Neural cell (in vitro differentiated cells): ENCODE measurements at regions not wholly inside any gene's neighbourhood (a gene's known extent, or its start where the extent isn't known, plus 50 kb on each side); places are given as distances from the start of the nearest gene placed in this dataset.

Experiments
- EP300 ChIP-seq: fragments of 450-650 bp; conservative IDR thresholded peaks from 2 replicates; pipeline ENCODE4 v1.6.1; 2014; ENCODE audit warnings: antibody characterized with exemption, mild to moderate bottlenecking, moderate library complexity; ENCODE audit not compliant: poor library complexity, severe bottlenecking
- EZH2 ChIP-seq: fragments of 200-600, 300-800 bp; shearing (Covaris generic), sonication (generic); IDR thresholded peaks from 2 replicates; pipeline ENCODE4 v1.6.1; 2014; ENCODE audit warnings: antibody characterized with exemption, low read length, borderline replicate concordance, mild to moderate bottlenecking; ENCODE audit not compliant: insufficient read depth, poor library complexity, severe bottlenecking
- POLR2AphosphoS5 ChIP-seq: IDR thresholded peaks from 2 replicates; pipeline ENCODE4 v1.6.1; 2012
- RAD21 ChIP-seq: fragments of 450-650 bp; conservative IDR thresholded peaks from 2 replicates; pipeline ENCODE4 v1.6.1; 2014; ENCODE audit warnings: antibody characterized with exemption, mild to moderate bottlenecking, moderate library complexity
- TAF1 ChIP-seq: IDR thresholded peaks from 2 replicates; pipeline ENCODE4 v1.6.1; 2012; ENCODE audit warnings: low read depth
- TF ChIP-seq, protein P1 (sequence below): fragments of 450-650 bp; IDR thresholded peaks from 2 replicates; pipeline ENCODE4 v1.5.1; 2014; ENCODE audit warnings: antibody characterized with exemption, mild to moderate bottlenecking, moderate library complexity; ENCODE audit not compliant: poor library complexity, severe bottlenecking
- TF ChIP-seq, protein P2 (sequence below): IDR thresholded peaks from 2 replicates; pipeline ENCODE4 v1.6.1; 2012; ENCODE audit warnings: borderline replicate concordance

DNA sequence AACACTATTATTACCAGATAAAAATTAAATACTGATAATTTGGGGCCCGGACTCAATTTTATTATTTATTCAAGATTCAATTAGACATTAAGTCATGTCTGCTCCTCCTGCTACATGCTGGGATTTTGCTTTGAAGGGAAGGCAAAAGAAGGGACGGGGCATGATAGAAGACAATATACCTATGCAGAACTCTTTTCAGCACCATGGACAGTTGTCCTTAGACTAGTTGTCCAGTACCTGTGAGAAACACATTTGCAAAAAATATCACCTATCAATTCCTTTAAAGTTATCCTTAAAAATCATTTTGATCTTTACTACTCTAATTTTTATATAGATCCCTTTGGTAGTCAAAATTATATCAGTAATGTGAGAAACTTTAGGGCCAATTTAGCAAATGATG, 100.2 kb upstream of the SULT1C3 start:
- TF ChIP-seq, protein P1, sequence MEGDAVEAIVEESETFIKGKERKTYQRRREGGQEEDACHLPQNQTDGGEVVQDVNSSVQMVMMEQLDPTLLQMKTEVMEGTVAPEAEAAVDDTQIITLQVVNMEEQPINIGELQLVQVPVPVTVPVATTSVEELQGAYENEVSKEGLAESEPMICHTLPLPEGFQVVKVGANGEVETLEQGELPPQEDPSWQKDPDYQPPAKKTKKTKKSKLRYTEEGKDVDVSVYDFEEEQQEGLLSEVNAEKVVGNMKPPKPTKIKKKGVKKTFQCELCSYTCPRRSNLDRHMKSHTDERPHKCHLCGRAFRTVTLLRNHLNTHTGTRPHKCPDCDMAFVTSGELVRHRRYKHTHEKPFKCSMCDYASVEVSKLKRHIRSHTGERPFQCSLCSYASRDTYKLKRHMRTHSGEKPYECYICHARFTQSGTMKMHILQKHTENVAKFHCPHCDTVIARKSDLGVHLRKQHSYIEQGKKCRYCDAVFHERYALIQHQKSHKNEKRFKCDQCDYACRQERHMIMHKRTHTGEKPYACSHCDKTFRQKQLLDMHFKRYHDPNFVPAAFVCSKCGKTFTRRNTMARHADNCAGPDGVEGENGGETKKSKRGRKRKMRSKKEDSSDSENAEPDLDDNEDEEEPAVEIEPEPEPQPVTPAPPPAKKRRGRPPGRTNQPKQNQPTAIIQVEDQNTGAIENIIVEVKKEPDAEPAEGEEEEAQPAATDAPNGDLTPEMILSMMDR, result no peak
- no peak for TF ChIP-seq EZH2
- no peak for TF ChIP-seq TAF1
- no peak for TF ChIP-seq RAD21
- TF ChIP-seq, protein P2, sequence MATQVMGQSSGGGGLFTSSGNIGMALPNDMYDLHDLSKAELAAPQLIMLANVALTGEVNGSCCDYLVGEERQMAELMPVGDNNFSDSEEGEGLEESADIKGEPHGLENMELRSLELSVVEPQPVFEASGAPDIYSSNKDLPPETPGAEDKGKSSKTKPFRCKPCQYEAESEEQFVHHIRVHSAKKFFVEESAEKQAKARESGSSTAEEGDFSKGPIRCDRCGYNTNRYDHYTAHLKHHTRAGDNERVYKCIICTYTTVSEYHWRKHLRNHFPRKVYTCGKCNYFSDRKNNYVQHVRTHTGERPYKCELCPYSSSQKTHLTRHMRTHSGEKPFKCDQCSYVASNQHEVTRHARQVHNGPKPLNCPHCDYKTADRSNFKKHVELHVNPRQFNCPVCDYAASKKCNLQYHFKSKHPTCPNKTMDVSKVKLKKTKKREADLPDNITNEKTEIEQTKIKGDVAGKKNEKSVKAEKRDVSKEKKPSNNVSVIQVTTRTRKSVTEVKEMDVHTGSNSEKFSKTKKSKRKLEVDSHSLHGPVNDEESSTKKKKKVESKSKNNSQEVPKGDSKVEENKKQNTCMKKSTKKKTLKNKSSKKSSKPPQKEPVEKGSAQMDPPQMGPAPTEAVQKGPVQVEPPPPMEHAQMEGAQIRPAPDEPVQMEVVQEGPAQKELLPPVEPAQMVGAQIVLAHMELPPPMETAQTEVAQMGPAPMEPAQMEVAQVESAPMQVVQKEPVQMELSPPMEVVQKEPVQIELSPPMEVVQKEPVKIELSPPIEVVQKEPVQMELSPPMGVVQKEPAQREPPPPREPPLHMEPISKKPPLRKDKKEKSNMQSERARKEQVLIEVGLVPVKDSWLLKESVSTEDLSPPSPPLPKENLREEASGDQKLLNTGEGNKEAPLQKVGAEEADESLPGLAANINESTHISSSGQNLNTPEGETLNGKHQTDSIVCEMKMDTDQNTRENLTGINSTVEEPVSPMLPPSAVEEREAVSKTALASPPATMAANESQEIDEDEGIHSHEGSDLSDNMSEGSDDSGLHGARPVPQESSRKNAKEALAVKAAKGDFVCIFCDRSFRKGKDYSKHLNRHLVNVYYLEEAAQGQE, result no peak
- no peak for TF ChIP-seq POLR2AphosphoS5
- no peak for TF ChIP-seq EP300
